Activated B cell treated with CpG ODN at 0.5 μM for 24 hours (primary cell): ENCODE measurements at regions not wholly inside any gene's neighbourhood (a gene's known extent, or its start where the extent isn't known, plus 50 kb on each side); places are given as distances from the start of the nearest gene placed in this dataset.

Source experiments
- ATAC-seq: fragments of 200-7000 bp; cut with Tn5 transposase; one replicate; pipeline ENCODE4 v1.10.0; 2021; ENCODE audit warnings: low read depth, mild to moderate bottlenecking, moderate library complexity
- CTCF ChIA-PET: fragments of 350-600 bp; sonication (Branson Sonifier 250); formaldehyde crosslinking; loops from one replicate; lab custom pipeline; 2021; ENCODE audit warnings: antibody characterized with exemption; lab: Charles Lee
- POLR2A ChIA-PET: fragments of 350-600 bp; sonication (Branson Sonifier 250); formaldehyde crosslinking; loops from one replicate; lab custom pipeline; 2021; ENCODE audit warnings: antibody characterized with exemption; lab: Charles Lee
- DNase-seq: peaks from one replicate; pipeline ENCODE4 v3.0.0; 2022
- H3K27ac Mint-ChIP-seq: one replicate; pipeline ENCODE4 v1.8.0; 2020; ENCODE audit warnings: mixed read lengths
- H3K27me3 Mint-ChIP-seq: one replicate; pipeline ENCODE4 v1.8.0; 2021; ENCODE audit warnings: mixed read lengths
- H3K36me3 Mint-ChIP-seq: one replicate; pipeline ENCODE4 v1.8.0; 2021; ENCODE audit warnings: low read depth, mixed read lengths
- H3K4me1 Mint-ChIP-seq: one replicate; pipeline ENCODE4 v1.8.0; 2021; ENCODE audit warnings: mixed read lengths
- H3K4me3 Mint-ChIP-seq: one replicate; pipeline ENCODE4 v1.8.0; 2020; ENCODE audit warnings: mild to moderate bottlenecking, mixed read lengths
- H3K9me3 Mint-ChIP-seq: one replicate; pipeline ENCODE4 v1.8.0; 2020; ENCODE audit warnings: mixed read lengths
- intact Hi-C: fragments of 100-400 bp; cut with micrococcal nuclease; formaldehyde crosslinking; loops from one replicate; pipeline ENCODE4 v1.15.1; 2024
- TF ChIP-seq, protein P1 (sequence below): fragments of 200-600 bp; IDR thresholded peaks from one replicate; pipeline ENCODE4 v1.8.0; 2022; ENCODE audit warnings: antibody characterized with exemption, mild to moderate bottlenecking

DNA sequence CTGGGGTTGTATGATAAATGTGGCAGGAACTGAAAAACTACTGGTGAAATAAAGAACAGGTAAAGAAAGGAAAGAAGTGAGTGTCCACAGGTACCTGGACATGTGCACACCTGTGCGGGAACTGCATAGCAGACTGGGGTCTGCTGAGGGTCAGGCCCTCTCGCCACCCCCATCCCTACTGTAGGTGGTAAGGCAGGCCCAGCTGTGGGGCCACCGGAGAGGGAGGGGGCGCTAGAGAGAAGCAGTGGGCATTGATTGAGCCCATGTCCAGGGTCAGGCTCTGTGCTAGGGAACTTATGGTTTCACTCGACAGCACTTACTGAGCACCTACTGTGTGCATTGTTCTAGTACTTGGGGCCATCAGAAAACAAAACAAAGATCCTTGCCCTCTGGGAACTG, 400.5 kb downstream of the MATN1 start:
- intact Hi-C loops, result no loop called here
- no peak overlapping the region for H3K4me3 Mint-ChIP-seq
- no peak for DNase-seq
- H3K27me3 Mint-ChIP-seq, result peaks cover 4% of the 10 kb centered on the region
- TF ChIP-seq, protein P1, sequence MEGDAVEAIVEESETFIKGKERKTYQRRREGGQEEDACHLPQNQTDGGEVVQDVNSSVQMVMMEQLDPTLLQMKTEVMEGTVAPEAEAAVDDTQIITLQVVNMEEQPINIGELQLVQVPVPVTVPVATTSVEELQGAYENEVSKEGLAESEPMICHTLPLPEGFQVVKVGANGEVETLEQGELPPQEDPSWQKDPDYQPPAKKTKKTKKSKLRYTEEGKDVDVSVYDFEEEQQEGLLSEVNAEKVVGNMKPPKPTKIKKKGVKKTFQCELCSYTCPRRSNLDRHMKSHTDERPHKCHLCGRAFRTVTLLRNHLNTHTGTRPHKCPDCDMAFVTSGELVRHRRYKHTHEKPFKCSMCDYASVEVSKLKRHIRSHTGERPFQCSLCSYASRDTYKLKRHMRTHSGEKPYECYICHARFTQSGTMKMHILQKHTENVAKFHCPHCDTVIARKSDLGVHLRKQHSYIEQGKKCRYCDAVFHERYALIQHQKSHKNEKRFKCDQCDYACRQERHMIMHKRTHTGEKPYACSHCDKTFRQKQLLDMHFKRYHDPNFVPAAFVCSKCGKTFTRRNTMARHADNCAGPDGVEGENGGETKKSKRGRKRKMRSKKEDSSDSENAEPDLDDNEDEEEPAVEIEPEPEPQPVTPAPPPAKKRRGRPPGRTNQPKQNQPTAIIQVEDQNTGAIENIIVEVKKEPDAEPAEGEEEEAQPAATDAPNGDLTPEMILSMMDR, result no peak
- ChIA-PET POLR2A (no interaction called here), CTCF (no interaction called here)
- no peaks in the 10 kb centered on the region for H3K9me3 Mint-ChIP-seq
- no peak for ATAC-seq
- H3K4me1 Mint-ChIP-seq, result no peaks in the 10 kb centered on the region
- H3K36me3 Mint-ChIP-seq, result no peaks in the 10 kb centered on the region
- no peak overlapping the region for H3K27ac Mint-ChIP-seq

DNA sequence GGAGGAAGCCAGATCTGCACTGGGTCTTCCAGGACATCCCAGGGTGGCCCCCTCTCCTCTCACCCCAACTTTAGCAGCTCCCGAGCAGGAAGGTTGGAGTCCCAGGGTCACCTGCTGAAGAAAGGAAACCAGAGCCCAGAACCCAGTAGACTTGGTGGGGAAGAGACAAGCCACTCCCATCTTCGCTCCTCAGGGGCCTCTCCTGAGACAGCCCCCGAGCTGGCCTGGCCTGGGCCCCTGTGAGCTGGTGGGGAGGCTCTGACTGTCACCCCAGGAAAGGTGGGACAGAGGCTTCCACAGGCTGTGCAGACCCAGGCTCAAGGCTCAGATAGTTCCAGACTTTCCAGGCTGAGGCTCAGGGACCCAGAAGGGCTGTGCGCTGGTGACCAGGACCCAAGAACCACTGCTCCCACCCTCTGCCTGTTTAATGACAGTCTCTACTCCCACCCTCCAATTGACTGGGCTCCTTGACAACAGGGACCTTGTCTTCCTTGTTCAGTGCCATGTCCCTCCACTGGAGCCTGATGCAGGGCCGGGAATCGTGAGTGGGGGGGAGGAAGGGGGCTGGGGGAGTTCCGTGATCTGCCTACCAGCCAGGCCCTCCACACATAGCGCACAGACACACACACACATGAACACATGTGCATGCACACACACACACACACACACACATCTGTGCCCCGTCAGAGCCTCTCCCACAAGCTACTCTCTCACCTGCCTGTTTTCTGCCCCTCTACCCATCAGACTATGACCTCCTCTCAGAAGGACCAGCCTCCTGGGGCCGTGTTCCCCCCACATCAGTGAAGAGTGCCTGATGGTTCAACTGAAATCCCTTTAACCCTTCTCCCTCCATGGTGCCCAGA, 401.2 kb downstream of the MATN1 start:
- Mint-ChIP-seq H3K27me3 (peaks cover 4% of the 10 kb centered on the region), H3K36me3 (no peaks in the 10 kb centered on the region), H3K4me3 (no peak overlapping the region), H3K9me3 (no peaks in the 10 kb centered on the region), H3K4me1 (no peaks in the 10 kb centered on the region), H3K27ac (no peak overlapping the region)
- intact Hi-C loops, result no loop called here
- TF ChIP-seq, protein P1, result no peak
- ChIA-PET CTCF (no interaction called here), POLR2A (no interaction called here)
- ATAC-seq, result no peak
- DNase-seq, result no peak

DNA sequence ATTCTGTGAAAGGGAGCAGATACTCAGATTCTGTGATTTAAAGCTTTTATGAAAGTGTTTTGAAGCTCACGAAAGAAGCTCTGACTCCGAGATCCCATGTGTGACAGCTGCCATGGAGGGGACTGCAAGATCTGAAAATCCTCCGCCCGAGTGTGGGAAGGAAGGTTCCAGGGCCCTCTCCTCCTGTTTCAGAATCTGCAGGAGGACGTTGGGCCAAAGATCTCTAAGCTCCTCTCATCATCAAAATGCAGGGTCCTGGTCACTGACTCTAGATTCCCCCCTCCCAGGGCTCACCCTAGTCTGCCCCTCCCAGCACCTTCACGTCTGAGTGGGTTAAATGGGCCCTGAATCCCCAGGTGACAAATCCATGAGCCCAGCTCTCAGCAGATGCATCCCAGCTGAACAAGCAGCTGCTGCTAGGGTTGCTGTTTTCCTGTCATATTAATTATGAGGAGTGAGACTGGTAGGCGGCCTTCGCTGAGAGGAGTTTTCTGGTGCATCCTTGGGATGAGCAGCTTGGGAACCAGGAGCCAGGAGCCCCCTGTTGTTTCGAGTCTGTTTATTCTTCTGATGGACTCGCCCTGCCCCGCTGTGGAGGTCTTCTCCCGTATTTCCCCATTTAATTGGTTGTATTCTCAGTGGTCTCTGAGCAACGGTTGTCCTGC, 402.0 kb downstream of the MATN1 start:
- H3K9me3 Mint-ChIP-seq, result no peaks in the 10 kb centered on the region
- POLR2A ChIA-PET, result no interaction called here
- intact Hi-C loops, result no loop called here
- CTCF ChIA-PET, result no interaction called here
- TF ChIP-seq, protein P1, result no peak
- H3K27ac Mint-ChIP-seq, result no peak overlapping the region
- no peaks in the 10 kb centered on the region for H3K36me3 Mint-ChIP-seq
- ATAC-seq, result no peak
- H3K4me1 Mint-ChIP-seq, result no peaks in the 10 kb centered on the region
- H3K4me3 Mint-ChIP-seq, result no peak overlapping the region
- DNase-seq, result no peak
- peaks cover 4% of the 10 kb centered on the region for H3K27me3 Mint-ChIP-seq

DNA sequence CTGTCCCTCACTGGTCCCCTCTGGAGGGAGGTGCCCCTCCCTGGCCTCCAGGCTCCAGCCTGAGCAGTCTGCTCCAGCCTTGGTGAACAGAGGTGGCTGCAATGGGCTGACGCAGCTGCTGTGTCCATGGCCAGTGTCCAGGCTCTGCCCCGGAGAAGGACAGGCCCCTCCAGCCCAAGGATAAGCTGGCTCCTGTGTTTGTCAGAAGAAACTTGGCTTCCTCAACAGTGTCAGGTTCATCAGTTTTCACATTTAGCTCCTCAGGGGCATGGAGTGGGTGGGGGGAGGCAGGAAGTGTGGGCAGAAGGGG, 402.8 kb downstream of the MATN1 start:
- Mint-ChIP-seq H3K9me3 (no peaks in the 10 kb centered on the region), H3K36me3 (no peaks in the 10 kb centered on the region), H3K27me3 (peaks cover under 1% of the 10 kb centered on the region), H3K27ac (no peak overlapping the region), H3K4me1 (no peaks in the 10 kb centered on the region), H3K4me3 (no peak overlapping the region)
- ChIA-PET POLR2A (no interaction called here), CTCF (no interaction called here)
- intact Hi-C loops, result no loop called here
- ATAC-seq (no peak), DNase-seq (no peak)
- TF ChIP-seq, protein P1, result no peak

DNA sequence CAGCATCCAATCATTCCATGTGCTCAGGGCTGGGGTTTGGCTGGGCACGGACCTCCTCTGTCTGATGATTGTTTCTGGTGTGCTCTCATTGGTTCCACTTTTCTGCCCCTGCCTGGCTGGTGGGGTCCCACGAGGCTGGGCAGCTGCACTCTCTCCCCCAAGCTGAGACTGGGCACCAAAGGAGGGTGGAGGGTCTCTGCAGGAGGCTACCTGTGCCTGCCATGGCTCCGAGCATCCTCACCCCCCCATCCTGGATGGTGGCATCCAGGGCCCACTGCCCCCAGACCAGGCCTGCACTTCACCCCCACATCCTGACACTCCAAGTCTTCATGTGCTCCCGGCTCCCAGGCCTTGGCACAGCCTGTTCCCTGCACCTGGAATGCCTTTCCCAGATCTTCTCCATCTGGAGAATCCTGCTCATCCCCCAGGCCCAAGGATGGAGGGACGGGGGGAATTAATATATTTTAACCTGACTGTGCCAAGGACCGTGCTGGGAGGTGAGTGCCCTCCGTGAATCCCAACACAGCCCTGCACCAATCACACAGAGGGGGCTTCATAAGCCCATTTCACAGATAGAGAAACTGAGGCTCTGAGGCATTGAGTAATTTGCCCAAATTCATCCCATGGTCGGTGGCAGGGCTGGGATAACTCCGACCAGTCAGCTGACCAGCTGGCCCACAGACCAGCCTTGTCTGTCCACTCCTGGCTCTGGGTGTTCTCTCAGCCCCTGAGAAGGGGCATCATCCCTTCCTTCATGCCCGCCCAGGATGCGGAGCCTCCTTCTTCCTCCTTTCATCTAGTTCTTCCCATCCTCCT, 403.4 kb downstream of the MATN1 start:
- Mint-ChIP-seq H3K27ac (no peak overlapping the region), H3K4me3 (no peak overlapping the region), H3K27me3 (no peaks in the 10 kb centered on the region), H3K4me1 (no peaks in the 10 kb centered on the region), H3K9me3 (no peaks in the 10 kb centered on the region), H3K36me3 (no peaks in the 10 kb centered on the region)
- DNase-seq (no peak), ATAC-seq (no peak)
- intact Hi-C loops, result no loop called here
- TF ChIP-seq, protein P1, result no peak
- ChIA-PET CTCF (no interaction called here), POLR2A (no interaction called here)
